Glomerular visceral epithelial cell (primary cell): ENCODE measurements at regions not wholly inside any gene's neighbourhood (a gene's known extent, or its start where the extent isn't known, plus 50 kb on each side); places are given as distances from the start of the nearest gene placed in this dataset.

Experiments
- DNase-seq: peaks from one replicate; pipeline ENCODE4 v3.0.0-alpha.2; 2016; ENCODE audit errors: extremely low spot score

GRCh38 chr3:132822837-132823236 lies 100.6 kb upstream of the NPHP3 start:
- no peak for DNase-seq

- no peak for DNase-seq
Observed at GRCh38 chr3:132822266-132822665, 100.1 kb upstream of the NPHP3 start.

DNA sequence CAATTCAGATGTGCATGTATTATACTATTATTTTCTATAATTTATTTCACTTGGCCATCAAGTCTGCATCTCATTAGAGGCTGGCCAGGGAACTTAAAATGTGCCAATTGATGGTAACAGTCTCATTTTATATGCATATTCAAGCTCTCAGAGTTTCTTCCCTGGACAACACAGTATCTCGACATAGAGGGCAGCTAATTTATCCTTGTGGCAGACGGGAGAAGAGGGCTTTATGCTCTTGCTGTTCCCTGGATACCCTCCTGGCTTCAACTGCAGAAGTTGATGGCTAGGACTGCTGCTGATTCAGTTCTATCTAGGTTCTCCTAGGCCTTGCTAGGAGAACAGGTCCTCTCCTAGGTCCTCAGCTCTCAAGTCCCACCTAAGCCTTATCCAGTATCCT lies 99.1 kb upstream of the NPHP3 start:
- DNase-seq = no peak

- DNase-seq = no peak
Observed at GRCh38 chr3:132818251-132818650, 96.0 kb upstream of the NPHP3 start.

DNA sequence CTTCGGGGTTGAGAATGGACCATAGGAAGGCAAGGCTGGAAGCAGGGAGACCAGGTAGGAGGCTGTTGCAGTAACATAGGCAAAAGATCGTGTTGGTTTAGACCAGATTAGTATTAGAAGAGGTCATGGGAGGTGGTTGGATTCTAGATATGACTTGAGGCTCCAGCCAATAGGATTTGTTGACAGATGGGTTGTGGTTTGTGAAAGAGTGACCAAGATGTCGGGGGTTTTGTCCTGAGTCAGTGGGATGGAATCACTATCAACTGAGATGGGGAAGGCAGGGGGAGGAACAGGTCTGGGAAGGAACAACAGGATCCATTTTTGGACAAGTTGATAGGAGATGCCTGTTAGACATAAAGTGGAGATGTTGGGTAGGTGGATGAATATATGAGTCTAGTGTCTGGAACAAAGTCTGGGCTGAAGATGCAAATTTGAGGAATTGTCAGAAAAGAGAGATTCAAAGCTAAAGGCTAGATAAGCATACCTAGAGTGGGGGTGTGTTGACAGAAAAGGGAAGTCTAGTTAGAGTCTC lies 95.5 kb upstream of the NPHP3 start:
- DNase-seq = no peak

DNA sequence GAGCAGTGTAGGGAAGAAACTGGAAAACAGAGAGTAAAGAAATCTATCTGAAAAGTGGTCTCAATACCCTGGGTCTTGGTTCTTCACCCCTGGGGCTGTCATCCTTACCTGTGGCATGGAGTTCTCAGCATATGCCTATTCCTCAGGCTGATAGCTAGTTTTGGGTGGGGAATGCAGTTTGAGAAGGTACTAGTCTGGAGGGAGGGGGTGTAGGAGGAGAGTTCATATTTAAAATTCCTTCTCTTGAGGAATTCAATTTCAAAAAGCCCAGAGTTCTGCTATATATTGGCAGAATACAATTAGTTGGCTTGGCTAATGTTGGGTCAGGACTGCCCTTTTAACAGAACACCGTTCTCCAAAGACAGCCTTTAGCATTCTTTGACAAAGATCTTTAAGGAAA lies 82.9 kb upstream of the NPHP3 start:
- no peak for DNase-seq

- peak; percentile 20 for DNase-seq
Observed at GRCh38 chr3:132804498-132804897, 82.3 kb upstream of the NPHP3 start.

- DNase-seq = no peak
Observed at GRCh38 chr3:132803889-132804288, 81.7 kb upstream of the NPHP3 start.

DNA sequence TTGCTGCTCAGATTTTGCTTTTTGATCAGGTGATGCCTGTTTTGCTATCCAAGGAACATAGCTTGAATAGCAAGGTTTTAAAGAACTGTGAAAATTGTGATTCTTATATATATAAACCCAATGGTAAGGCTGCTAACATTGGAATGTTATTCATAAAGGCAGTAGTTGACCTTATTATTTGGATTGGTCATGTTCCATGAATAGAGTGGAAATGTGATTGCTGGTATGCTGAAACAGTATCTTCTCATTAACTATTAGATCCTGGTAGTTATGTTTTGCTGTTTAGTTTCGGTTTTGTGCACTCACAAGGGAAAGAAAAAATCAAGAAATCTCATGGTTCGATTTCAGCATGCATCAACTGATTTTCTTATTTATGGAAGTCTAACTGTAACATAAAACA lies 78.7 kb upstream of the NPHP3 start:
- DNase-seq = no peak

- no peak for DNase-seq
Observed at GRCh38 chr3:132790806-132791205, 68.6 kb upstream of the NPHP3 start.

DNA sequence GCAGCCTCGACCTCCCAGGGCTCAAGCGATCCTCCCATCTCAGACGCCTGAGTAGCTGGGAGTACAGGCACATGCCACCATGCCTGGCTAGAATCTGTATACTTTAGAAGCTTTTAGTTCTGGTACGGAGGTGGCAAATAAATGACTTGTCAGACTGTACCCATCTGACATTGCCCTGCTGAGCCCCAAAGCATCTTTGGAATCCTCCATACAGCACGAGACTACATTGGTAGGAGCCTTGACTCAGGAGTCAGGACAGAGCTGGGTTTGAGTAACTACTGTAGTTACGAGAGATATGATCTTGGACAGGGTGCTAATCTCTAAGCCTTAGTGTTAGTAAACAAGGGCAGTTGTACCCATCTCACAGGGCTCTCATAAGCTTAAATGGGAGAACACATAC lies 67.8 kb upstream of the NPHP3 start:
- DNase-seq = no peak

DNA sequence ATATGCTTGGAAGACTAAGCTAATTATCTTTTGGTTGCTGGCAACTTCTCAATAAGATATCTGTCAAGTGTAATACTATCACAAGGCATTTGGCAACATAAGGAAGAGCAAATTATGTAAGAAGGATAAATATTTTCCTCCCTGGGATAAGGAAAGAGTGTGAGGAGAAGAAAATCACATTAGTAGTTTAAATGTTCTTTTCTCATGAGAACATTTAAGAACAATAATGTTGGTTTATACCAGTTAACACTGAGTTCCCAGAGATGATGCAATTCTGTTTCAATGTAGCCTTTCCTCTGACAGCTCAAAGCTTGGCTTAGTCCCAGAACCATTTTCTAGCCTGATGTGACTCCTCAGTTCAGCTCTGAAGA lies 66.1 kb upstream of the NPHP3 start:
- DNase-seq = peak; percentile 26

GRCh38 chr3:132787616-132788300 lies 65.5 kb upstream of the NPHP3 start:
- DNase-seq = peak; percentile 18

DNA sequence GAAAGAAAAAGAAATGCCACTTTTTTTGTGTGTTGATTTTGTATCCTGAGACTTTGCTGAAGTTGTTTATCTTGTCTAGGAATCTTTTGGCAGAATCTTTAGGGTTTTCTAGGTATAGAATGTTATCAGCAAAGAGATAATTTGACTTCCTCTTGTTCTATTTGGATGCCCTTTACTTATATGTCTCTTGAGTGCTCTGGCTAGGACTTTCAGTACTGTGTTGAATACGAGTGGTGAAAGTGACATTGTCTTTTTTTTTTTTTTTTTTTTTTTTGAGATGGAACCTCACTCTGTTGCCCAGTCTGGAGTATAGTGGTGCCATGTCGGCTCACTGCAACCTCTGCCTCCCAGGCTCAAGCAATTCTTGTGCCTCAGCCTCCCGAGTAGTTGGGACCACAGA lies 64.7 kb upstream of the NPHP3 start:
- DNase-seq = no peak

GRCh38 chr3:132785292-132785691 lies 63.1 kb upstream of the NPHP3 start:
- peak; percentile 17 for DNase-seq

GRCh38 chr3:132784502-132785025 lies 62.4 kb upstream of the NPHP3 start:
- DNase-seq = no peak

DNA sequence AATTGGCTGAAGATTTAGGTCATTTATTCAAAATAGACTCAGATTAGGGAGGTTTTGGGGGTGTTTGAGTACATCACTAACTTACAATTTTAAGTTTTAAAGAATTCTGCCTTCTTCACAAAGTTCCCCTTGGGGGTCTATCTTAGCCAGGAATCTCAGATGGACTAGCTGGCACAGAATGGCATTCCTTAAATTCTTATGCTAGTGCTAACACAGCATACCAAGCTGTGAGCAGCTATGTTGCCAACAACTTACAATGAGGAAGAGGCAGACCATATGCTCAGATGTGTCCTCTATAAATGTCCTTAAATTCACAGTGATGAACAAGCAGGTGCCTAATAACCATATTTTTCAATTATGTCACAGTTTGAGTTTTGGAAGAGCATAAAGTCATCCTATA lies 60.9 kb upstream of the NPHP3 start:
- peak; percentile 44 for DNase-seq

GRCh38 chr3:132781922-132782321 lies 59.7 kb upstream of the NPHP3 start:
- no peak for DNase-seq

- DNase-seq = no peak
Observed at GRCh38 chr3:132777171-132777570, 55.0 kb upstream of the NPHP3 start.

DNA sequence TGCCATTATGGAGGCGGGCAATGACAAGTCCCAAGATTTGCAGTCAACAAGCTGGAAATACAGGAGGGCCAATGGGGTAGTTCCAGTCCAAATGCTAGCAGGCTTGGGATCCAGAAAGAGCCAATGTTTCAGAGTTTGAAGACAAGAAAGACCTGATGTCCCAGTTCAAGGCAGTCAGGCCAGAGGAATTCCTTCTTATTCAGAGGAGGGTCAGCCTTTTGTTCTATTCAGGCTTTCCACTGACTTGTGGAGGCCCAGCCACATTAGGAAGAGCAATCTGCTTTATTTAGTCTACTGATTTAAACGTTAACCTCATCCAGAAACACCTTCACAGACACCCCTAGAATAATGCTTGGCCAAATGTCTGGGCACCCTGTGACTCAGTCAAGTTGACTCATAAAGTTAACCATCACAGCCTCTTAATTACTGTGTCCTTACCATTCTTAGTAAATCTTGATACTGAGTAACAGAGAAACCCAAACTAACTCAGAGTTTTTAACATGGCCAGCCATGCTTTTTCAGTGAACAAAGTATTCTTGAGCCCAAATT lies 50.9 kb upstream of the NPHP3 start:
- DNase-seq = peak; percentile 6

DNA sequence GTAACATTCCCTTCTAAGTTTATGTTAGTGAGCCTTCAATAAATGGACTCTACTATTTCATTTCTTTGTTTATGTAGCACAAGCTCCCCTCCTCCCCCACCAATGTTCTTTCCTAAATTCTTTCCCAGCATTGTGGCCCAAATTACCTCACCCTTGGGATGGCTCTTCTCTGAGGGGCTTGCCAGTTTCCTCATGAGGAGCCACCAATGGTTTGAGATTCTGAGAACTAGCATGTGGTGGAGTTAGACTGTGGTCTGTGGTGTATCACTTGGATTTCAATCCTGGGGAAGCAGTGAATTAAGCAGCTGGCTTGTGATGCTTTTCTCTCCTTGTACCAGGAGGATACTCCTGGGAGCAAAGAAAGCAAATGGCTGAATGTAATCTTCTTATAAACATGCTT lies 50.0 kb upstream of the NPHP3 start:
- no peak for DNase-seq
